Transverse colon (tissue), 4 donors: ENCODE measurements at regions not wholly inside any gene's neighbourhood (a gene's known extent, or its start where the extent isn't known, plus 50 kb on each side); places are given as distances from the start of the nearest gene placed in this dataset.

Experiments used
- CTCF ChIP-seq, 5 experiments: fragments of 200-600 bp in 3 of 5; fragments of 450-650 bp in 2 of 5; sonication (generic) in 3 of 5; IDR thresholded peaks; 1 replicate in 2 of 5; 2 replicates in 3 of 5; pipeline ENCODE4 v1.5.1; 2016 to 2017; ENCODE audit warnings: antibody characterized with exemption in 5 of 5, inconsistent platforms in 3 of 5, mild to moderate bottlenecking in 2 of 5, moderate library complexity in 1 of 5
- EP300 ChIP-seq: sonication (generic); formaldehyde crosslinking; IDR thresholded peaks from one replicate; pipeline ENCODE4 v1.6.1; 2017; ENCODE audit warnings: antibody characterized with exemption, low read depth
- POLR2A ChIP-seq: fragments of 450-650 bp; IDR thresholded peaks from one replicate; pipeline ENCODE4 v1.6.1; 2016; ENCODE audit warnings: antibody characterized with exemption, mild to moderate bottlenecking, moderate library complexity
- POLR2AphosphoS5 ChIP-seq, 3 donors: sonication (generic); formaldehyde crosslinking; IDR thresholded peaks; one replicate each; pipeline ENCODE4 v1.6.1; 2016; ENCODE audit warnings: antibody characterized with exemption in 3 of 3

- no peak for TF ChIP-seq POLR2AphosphoS5 (IDR thresholded peaks at IDR 0.05)
- TF ChIP-seq CTCF (IDR thresholded peaks at IDR 0.05): no peak
- TF ChIP-seq POLR2A: no peak
- TF ChIP-seq EP300: no peak
Observed at GRCh38 chr10:8288600-8288999, 234.1 kb downstream of the GATA3 start.
